ENCODE measurements at regions not wholly inside any gene's neighbourhood (a gene's known extent, or its start where the extent isn't known, plus 50 kb on each side); places are given as distances from the start of the nearest gene placed in this dataset.
A peak's percentile ranks its signal among the peaks of the same experiment; 100 is the strongest.

DNA sequence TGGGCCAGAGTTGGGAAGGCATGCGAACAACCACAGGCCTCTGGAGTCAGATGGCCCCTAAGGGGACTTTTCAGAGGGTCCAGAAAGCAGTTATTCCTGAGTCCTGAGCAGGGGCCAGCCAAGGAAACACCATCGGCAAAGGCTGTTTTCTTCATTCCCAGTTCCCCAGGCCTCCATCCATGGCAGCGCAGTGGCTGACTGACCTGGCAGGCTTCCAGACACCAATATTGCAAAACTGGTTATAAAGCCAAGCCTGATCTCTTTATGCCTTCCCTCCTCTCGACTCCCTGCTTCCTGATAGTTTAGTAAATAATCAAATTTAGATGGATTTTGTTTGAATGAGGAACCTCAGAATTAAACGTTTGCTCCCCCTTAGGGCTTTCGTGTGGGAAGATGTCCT, 133.4 kb upstream of the ITGA6 start:
- H3K4me1 ChIP-seq (ENCODE audit: low read depth): no peaks in the 10 kb centered on the region
- TF ChIP-seq, protein P1, sequence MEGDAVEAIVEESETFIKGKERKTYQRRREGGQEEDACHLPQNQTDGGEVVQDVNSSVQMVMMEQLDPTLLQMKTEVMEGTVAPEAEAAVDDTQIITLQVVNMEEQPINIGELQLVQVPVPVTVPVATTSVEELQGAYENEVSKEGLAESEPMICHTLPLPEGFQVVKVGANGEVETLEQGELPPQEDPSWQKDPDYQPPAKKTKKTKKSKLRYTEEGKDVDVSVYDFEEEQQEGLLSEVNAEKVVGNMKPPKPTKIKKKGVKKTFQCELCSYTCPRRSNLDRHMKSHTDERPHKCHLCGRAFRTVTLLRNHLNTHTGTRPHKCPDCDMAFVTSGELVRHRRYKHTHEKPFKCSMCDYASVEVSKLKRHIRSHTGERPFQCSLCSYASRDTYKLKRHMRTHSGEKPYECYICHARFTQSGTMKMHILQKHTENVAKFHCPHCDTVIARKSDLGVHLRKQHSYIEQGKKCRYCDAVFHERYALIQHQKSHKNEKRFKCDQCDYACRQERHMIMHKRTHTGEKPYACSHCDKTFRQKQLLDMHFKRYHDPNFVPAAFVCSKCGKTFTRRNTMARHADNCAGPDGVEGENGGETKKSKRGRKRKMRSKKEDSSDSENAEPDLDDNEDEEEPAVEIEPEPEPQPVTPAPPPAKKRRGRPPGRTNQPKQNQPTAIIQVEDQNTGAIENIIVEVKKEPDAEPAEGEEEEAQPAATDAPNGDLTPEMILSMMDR (IDR thresholded peaks at IDR 0.05): no peak
- ATAC-seq (peak; percentile 93), DNase-seq (peak; percentile 56 to 89 (median 69))
- H3K9me3 ChIP-seq: no peaks in the 10 kb centered on the region
- intact Hi-C loops (cut with DNase I, micrococcal nuclease): no loop called here
- H3K4me3 ChIP-seq: no peak overlapping the region
- H3K36me3 ChIP-seq (ENCODE audit: low read depth): no peaks in the 10 kb centered on the region

DNA sequence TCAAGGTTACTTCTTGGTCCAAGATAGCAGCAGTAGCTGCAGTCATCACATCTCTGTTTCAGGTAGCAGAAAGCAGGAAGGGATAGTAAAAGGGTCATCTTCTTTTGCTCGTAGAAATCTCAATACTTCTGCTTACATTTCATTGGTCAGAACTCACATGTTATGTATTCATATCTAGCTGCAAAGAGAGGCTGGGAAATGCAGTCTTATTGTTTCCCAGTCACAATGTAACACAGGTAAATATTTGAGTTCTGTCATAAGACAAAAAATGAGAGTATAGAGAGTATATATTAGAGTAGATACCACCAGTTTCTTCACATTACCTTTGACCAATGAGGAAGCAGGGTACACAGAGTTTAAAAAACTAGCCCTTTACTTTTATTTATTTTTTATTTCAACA, 132.4 kb upstream of the ITGA6 start:
- H3K4me1 ChIP-seq (ENCODE audit: low read depth): no peaks in the 10 kb centered on the region
- no peaks in the 10 kb centered on the region for H3K36me3 ChIP-seq (ENCODE audit: low read depth)
- no peaks in the 10 kb centered on the region for H3K9me3 ChIP-seq
- TF ChIP-seq, protein P1 (IDR thresholded peaks at IDR 0.05): no peak
- no peak overlapping the region for H3K4me3 ChIP-seq
- no peak for ATAC-seq
- intact Hi-C loops (cut with DNase I, micrococcal nuclease): no loop called here
- no peak for DNase-seq

DNA sequence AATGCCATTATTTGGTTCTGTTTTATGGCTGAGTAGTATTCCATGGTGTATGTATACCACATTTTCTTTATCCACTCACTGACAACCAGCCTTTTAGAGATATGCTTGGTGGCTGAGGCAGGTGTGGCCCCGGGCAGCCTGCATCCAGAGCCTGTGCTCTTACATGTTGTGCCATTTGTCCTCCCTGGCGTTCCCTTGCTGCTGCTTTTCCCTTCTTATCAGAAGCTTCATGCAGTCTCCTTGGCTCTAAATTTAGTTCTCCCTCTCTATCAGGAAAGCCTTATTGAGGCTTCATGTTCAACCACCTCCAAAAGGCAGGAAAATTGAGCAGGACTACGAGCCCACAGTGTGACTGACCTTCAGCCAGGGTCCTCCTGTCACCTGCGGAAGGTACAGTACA, 131.7 kb upstream of the ITGA6 start:
- intact Hi-C loops (cut with DNase I, micrococcal nuclease): no loop called here
- TF ChIP-seq, protein P1 (IDR thresholded peaks at IDR 0.05): no peak
- no peak for DNase-seq
- no peak for ATAC-seq
- H3K9me3 ChIP-seq: no peaks in the 10 kb centered on the region
- no peaks in the 10 kb centered on the region for H3K4me1 ChIP-seq (ENCODE audit: low read depth)
- no peak overlapping the region for H3K4me3 ChIP-seq
- H3K36me3 ChIP-seq (ENCODE audit: low read depth): no peaks in the 10 kb centered on the region

DNA sequence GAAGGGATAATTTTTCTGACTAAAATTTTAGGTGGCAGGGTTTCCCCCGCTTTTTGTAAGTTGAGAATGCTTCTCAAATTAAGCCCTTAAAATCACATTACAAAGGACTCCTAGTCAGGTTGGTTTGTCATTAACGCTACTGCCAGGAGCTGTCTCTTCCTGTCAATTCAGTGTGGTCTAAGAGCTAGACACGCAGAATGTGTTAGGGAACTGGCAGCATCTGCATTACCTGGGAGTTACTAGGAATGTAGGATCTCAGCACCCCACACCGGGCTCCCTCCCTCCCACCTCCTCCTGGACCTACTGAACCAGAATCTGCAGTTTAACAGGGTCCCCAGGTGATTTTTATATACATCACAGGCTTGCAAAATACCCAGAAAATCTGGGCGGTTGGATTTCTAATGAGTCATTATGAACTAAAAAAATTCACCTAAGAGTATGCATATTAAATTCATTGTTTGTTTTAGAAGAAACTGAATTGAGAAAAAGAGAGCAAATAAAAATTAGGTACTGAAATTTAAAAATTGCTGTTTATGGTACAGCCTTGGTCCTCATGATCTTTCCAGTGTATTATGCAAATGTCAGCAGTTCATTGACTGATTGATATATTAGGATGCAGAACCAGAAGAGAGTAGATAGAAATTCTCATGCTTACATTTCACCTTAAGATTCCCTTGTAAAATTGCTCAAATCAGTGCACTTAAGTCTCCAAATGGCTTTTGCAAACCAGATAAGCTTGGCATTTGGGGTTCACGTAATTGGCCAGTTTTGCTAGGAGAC, 130.9 kb upstream of the ITGA6 start:
- TF ChIP-seq, protein P1 (IDR thresholded peaks at IDR 0.05): no peak
- H3K9me3 ChIP-seq: no peaks in the 10 kb centered on the region
- H3K36me3 ChIP-seq (ENCODE audit: low read depth): no peaks in the 10 kb centered on the region
- H3K4me1 ChIP-seq (ENCODE audit: low read depth): no peaks in the 10 kb centered on the region
- ATAC-seq (no peak), DNase-seq (no peak)
- no peak overlapping the region for H3K4me3 ChIP-seq
- intact Hi-C loops (cut with DNase I, micrococcal nuclease): no loop called here

DNA sequence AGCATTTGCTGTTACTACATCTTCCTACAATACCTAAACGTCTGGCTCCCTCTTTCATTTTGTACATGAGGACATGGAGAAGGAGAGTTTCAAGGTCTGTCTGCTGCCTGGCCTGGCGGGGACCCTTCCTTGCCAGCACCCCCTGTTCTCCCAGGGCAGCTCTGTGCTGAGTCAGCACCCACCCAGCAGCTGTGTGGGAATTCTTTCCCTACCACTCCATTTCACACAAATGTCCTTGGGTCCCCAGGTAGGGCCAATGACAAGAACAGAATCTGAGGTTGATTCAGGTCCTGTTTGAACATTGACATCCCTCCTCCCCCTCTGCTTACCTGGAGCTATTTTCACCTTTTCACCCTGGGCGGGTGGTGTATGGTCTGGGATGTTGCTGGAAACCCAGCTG, 129.9 kb upstream of the ITGA6 start:
- DNase-seq (no peak), ATAC-seq (no peak)
- TF ChIP-seq, protein P1 (IDR thresholded peaks at IDR 0.05): no peak
- Histone ChIP-seq H3K9me3 (no peaks in the 10 kb centered on the region), H3K4me3 (no peak overlapping the region), H3K36me3 (ENCODE audit: low read depth) (no peaks in the 10 kb centered on the region), H3K4me1 (ENCODE audit: low read depth) (no peaks in the 10 kb centered on the region)
- intact Hi-C loops (cut with DNase I, micrococcal nuclease): no loop called here

Data from mucosa of descending colon (tissue), 3 donors.